ENCODE measurements at regions not wholly inside any gene's neighbourhood (a gene's known extent, or its start where the extent isn't known, plus 50 kb on each side); places are given as distances from the start of the nearest gene placed in this dataset.

GRCh38 chr5:74942622-74943286, 76.6 kb upstream of the FAM169A start:
- no peak for TF ChIP-seq EZH2 (IDR thresholded peaks at IDR 0.05; ENCODE audit: borderline replicate concordance)
- TF ChIP-seq CTCF (IDR thresholded peaks at IDR 0.05; ENCODE audit: poor library complexity) = no peak
